K562 (cell line): ENCODE measurements at regions not wholly inside any gene's neighbourhood (a gene's known extent, or its start where the extent isn't known, plus 50 kb on each side); places are given as distances from the start of the nearest gene placed in this dataset.

Experiments
- ATAC-seq: fragments of 200-7000 bp; cut with Tn5 transposase; 3 replicates; pipeline ENCODE4 v1.9.1; 2020; ENCODE audit warnings: moderate library complexity
- BruUV-seq: library from RNA; stranded (reverse); fragments of 400-500 nt; replicated peaks from 2 replicates; lab custom pipeline; 2021; lab: Mats Ljungman, UMichigan
- CTCF ChIA-PET: fragments of 300-600 bp; formaldehyde crosslinking; extraction: SDS; loops from one replicate; lab custom pipeline; 2021; ENCODE audit warnings: low intra/inter-chr PET ratio; lab: Yijun Ruan, JAX
- POLR2A ChIA-PET: fragments of 300-600, 350-650 bp; sonication (Branson Sonifier 250); formaldehyde crosslinking; extraction: SDS; loops from one replicate; lab custom pipeline; 2021; ENCODE audit warnings: antibody characterized with exemption, inconsistent platforms; lab: Yijun Ruan, JAX
- DNase-seq, 4 experiments: peaks; one replicate each; pipeline versions ENCODE4 v3.0.0 to v3.0.0-alpha.2; 2011 to 2018; ENCODE audit warnings: low spot score in 3 of 4, mixed read lengths in 3 of 4; ENCODE audit errors: extremely low read depth in 1 of 4
- FAIRE-seq: peaks from 2 replicates; lab custom pipeline; 2011; peaks lifted over from hg19 to GRCh38; lab: Jason Lieb, UNC
- H2AFZ ChIP-seq: 2 replicates; pipeline ENCODE4 v1.6.0; 2011; ENCODE audit warnings: low read depth, low read length, control low read depth, inconsistent platforms
- H3K27ac ChIP-seq: fragments of 200-600 bp; 3 replicates; pipeline ENCODE4 v1.8.0; 2011; ENCODE audit warnings: low read depth, mild to moderate bottlenecking, control low read depth, inconsistent platforms, low read length, moderate library complexity, mixed read lengths; ENCODE audit errors: extremely low read depth
- H3K27me3 ChIP-seq, 2 experiments: fragments of 300-600 bp in 1 of 2; 2 replicates in 1 of 2; 3 replicates in 1 of 2; pipeline versions ENCODE4 v1.6.0 to v1.8.0; 2011; ENCODE audit warnings: inconsistent platforms in 2 of 2, low read length in 2 of 2, mild to moderate bottlenecking in 1 of 2, mixed read lengths in 1 of 2, moderate library complexity in 1 of 2; ENCODE audit not compliant: control insufficient read depth in 2 of 2, insufficient read depth in 2 of 2
- H3K36me3 ChIP-seq: fragments of 300-600 bp; 3 replicates; pipeline ENCODE4 v1.8.0; 2011; ENCODE audit warnings: mild to moderate bottlenecking, low read length, inconsistent platforms; ENCODE audit not compliant: control insufficient read depth, insufficient read depth
- H3K4me1 ChIP-seq, 2 experiments: fragments of 200-600 bp in 1 of 2; replicated peaks in 1 of 2; 2 replicates in 1 of 2; 3 replicates in 1 of 2; pipeline versions ENCODE4 v1.5.1 to v1.8.0; 2011; ENCODE audit warnings: inconsistent platforms in 2 of 2, low read length in 2 of 2, mild to moderate bottlenecking in 1 of 2, mixed read lengths in 1 of 2, moderate library complexity in 1 of 2; ENCODE audit not compliant: control insufficient read depth in 2 of 2, insufficient read depth in 2 of 2
- H3K4me2 ChIP-seq: 2 replicates; pipeline ENCODE4 v1.6.1; 2011; ENCODE audit warnings: low read length, control low read depth, inconsistent platforms, mixed read lengths; ENCODE audit not compliant: insufficient read depth
- H3K4me3 ChIP-seq: fragments of 200-600 bp; sonication (generic), shearing (Covaris generic); 2 replicates; pipeline ENCODE4 v1.5.1; 2016; ENCODE audit warnings: control low read depth, inconsistent platforms
- H3K79me2 ChIP-seq: fragments of 200-600 bp; 3 replicates; pipeline ENCODE4 v1.8.0; 2011; ENCODE audit warnings: low read length, inconsistent platforms; ENCODE audit not compliant: control insufficient read depth, insufficient read depth
- H3K9ac ChIP-seq, 2 experiments: 2 replicates each; pipeline versions ENCODE4 v1.6.0 to v1.6.1; 2011; ENCODE audit warnings: low read depth in 2 of 2, low read length in 2 of 2, control low read depth in 1 of 2, inconsistent platforms in 1 of 2, mild to moderate bottlenecking in 1 of 2, mixed read lengths in 1 of 2; ENCODE audit not compliant: insufficient read depth in 1 of 2
- H3K9me1 ChIP-seq: one replicate; pipeline ENCODE4 v1.6.0; 2011; ENCODE audit warnings: inconsistent platforms, mild to moderate bottlenecking, low read length, moderate library complexity; ENCODE audit not compliant: control insufficient read depth, insufficient read depth
- H3K9me3 ChIP-seq: replicated peaks from 2 replicates; pipeline ENCODE4 v1.5.1; 2011; ENCODE audit warnings: low read depth, low read length, inconsistent platforms; ENCODE audit not compliant: control insufficient read depth, insufficient read depth
- H4K20me1 ChIP-seq: replicated peaks from 2 replicates; pipeline ENCODE4 v1.6.1; 2011; ENCODE audit warnings: low read length, inconsistent platforms, mixed read lengths; ENCODE audit not compliant: control insufficient read depth, insufficient read depth
- CSDE1 ChIP-seq, 2 experiments: fragments of 450-650 bp; IDR thresholded peaks; 2 replicates each; pipeline ENCODE4 v1.6.1; 2016; ENCODE audit warnings: mild to moderate bottlenecking in 1 of 2
- ELK1 ChIP-seq: sonication (generic); formaldehyde crosslinking; IDR thresholded peaks from 2 replicates; pipeline ENCODE4 v1.8.1; 2022; ENCODE audit warnings: missing genetic modification reagents
- FOXJ3 ChIP-seq: sonication (generic); formaldehyde crosslinking; IDR thresholded peaks from 2 replicates; pipeline ENCODE4 v1.4.0; 2020; ENCODE audit warnings: mild to moderate bottlenecking, missing genetic modification reagents
- HEY1 ChIP-seq: fragments of 250-450 bp; sonication (Bioruptor Pico); IDR thresholded peaks from 2 replicates; pipeline ENCODE4 v1.5.0; 2020; ENCODE audit warnings: mild to moderate bottlenecking, moderate library complexity, borderline replicate concordance
- KDM2B ChIP-seq: fragments of 250-450 bp; sonication (Bioruptor Pico); IDR thresholded peaks from 2 replicates; pipeline ENCODE4 v1.8.0; 2021; ENCODE audit warnings: mild to moderate bottlenecking, moderate library complexity
- MTA3 ChIP-seq: fragments of 450-650 bp; formaldehyde crosslinking; IDR thresholded peaks from 2 replicates; pipeline ENCODE4 v1.6.1; 2017; ENCODE audit warnings: mild to moderate bottlenecking, borderline replicate concordance
- MXI1 ChIP-seq: IDR thresholded peaks from 2 replicates; pipeline ENCODE4 v1.6.1; 2011; ENCODE audit warnings: low read depth, mild to moderate bottlenecking, improper control_type of control experiment, low read length
- MYBL2 ChIP-seq, 2 experiments: fragments of 450-650 bp in 1 of 2; sonication (generic) in 1 of 2; formaldehyde crosslinking in 1 of 2; IDR thresholded peaks; 2 replicates each; pipeline versions ENCODE4 v1.6.1 to v1.8.1; 2017 to 2022; ENCODE audit warnings: borderline replicate concordance in 1 of 2, inconsistent platforms in 1 of 2, low read depth in 1 of 2, mild to moderate bottlenecking in 1 of 2, missing genetic modification reagents in 1 of 2, moderate library complexity in 1 of 2
- NR2F6 ChIP-seq: fragments of 450-650 bp; formaldehyde crosslinking; IDR thresholded peaks from 2 replicates; pipeline ENCODE4 v1.4.0; 2020; ENCODE audit warnings: mild to moderate bottlenecking
- POLR3G ChIP-seq: IDR thresholded peaks from 2 replicates; pipeline ENCODE4 v1.6.1; 2011; ENCODE audit not compliant: insufficient read length, insufficient replicate concordance; ENCODE audit errors: extremely low read depth
- SAFB2 ChIP-seq: fragments of 200-400 bp; formaldehyde crosslinking; IDR thresholded peaks from 2 replicates; pipeline ENCODE4 v1.6.1; 2018; ENCODE audit warnings: borderline replicate concordance, low read length, low read depth, moderate library complexity; ENCODE audit not compliant: severe bottlenecking
- SRF ChIP-seq, 2 experiments: fragments of 250-450, 450-650 bp in 1 of 2; sonication (Bioruptor Pico) in 1 of 2; sonication (generic) in 1 of 2; formaldehyde crosslinking; IDR thresholded peaks; 2 replicates each; pipeline versions ENCODE4 v1.5.0 to v1.5.1; 2020 to 2022; ENCODE audit warnings: mild to moderate bottlenecking in 1 of 2, missing genetic modification reagents in 1 of 2
- SRSF3 ChIP-seq: fragments of 200-400 bp; formaldehyde crosslinking; IDR thresholded peaks from 2 replicates; pipeline ENCODE4 v1.6.1; 2016; ENCODE audit warnings: mild to moderate bottlenecking, low read length, moderate library complexity; ENCODE audit not compliant: insufficient read depth
- ZNF175 ChIP-seq: fragments of 200-800 bp; sonication (Bioruptor generic); IDR thresholded peaks from 2 replicates; pipeline ENCODE4 v1.6.1; 2016; ENCODE audit warnings: low read depth, mild to moderate bottlenecking, missing genetic modification characterization, missing compliant biosample characterization
- ZNF589 ChIP-seq: fragments of 200-800 bp; sonication (Bioruptor generic); IDR thresholded peaks from 2 replicates; pipeline ENCODE4 v1.6.1; 2016; ENCODE audit warnings: low read depth, missing genetic modification characterization, missing compliant biosample characterization
- ZNF639 ChIP-seq, 2 experiments: fragments of 200-800 bp in 1 of 2; sonication (Bioruptor generic) in 1 of 2; sonication (generic) in 1 of 2; formaldehyde crosslinking in 1 of 2; IDR thresholded peaks in 1 of 2; conservative IDR thresholded peaks in 1 of 2; 2 replicates each; pipeline versions ENCODE4 v1.5.0 to v1.6.1; 2016 to 2020; ENCODE audit warnings: missing compliant biosample characterization in 1 of 2, missing genetic modification characterization in 1 of 2, missing genetic modification reagents in 1 of 2
- WGBS: fragments of 100-300 bp; shearing (Covaris generic); methylation state at CpG from one replicate; pipeline ENCODE4 v1.1.6; 2016; ENCODE audit warnings: low coverage, mixed read lengths; ENCODE audit not compliant: insufficient coverage; ENCODE audit errors: missing lambda C conversion rate; 5-methylcytosine and 5-hydroxymethylcytosine counted together
- in situ Hi-C: fragments of 300-500 bp; cut with MboI; formaldehyde crosslinking; loops from 4 replicates; pipeline ENCODE4 v1.15.0; 2018; ENCODE audit warnings: inconsistent platforms, mixed read lengths
- intact Hi-C: fragments of 100-400 bp; cut with micrococcal nuclease; formaldehyde crosslinking; loops from 2 replicates; pipeline ENCODE4 v1.14.2; 2022

- no peak for DNase-seq
- CTCF ChIA-PET: no interaction called here
- no TSS peak for BruUV-seq
- no peaks in the 10 kb centered on the region for H3K9me1 ChIP-seq
- H3K36me3 ChIP-seq: no peaks in the 10 kb centered on the region
- no peak for ATAC-seq
- no peak overlapping the region for H3K27ac ChIP-seq
- no peaks in the 10 kb centered on the region for H3K27me3 ChIP-seq
- no peak overlapping the region for H2AFZ ChIP-seq
- 0% methylated on average over 1 of the region's 1 CpG for WGBS
- H3K79me2 ChIP-seq: no peaks in the 10 kb centered on the region
- H3K9me3 ChIP-seq: no peaks in the 10 kb centered on the region
- intact Hi-C loops: no loop called here
- POLR2A ChIA-PET: no interaction called here
- in situ Hi-C loops: no loop called here
- no peak for FAIRE-seq
- no peaks in the 10 kb centered on the region for H4K20me1 ChIP-seq
- no peaks in the 10 kb centered on the region for H3K4me1 ChIP-seq
- no peak overlapping the region for H3K4me3 ChIP-seq
- no peak overlapping the region for H3K4me2 ChIP-seq
- no peak overlapping the region for H3K9ac ChIP-seq
- TF ChIP-seq FOXJ3: no peak
- TF ChIP-seq ZNF175 (CRISPR knock-in tag): no peak
- no peak for TF ChIP-seq ELK1 (CRISPR knock-in tag)
- TF ChIP-seq ZNF639 (CRISPR knock-in tag; conservative IDR thresholded peaks at IDR 0.05 in 1 of 2, IDR thresholded peaks at IDR 0.05 in 1 of 2): no peak
- no peak for TF ChIP-seq MYBL2 (IDR thresholded peaks at IDR 0.05; ENCODE audit: low read depth)
- no peak for TF ChIP-seq MYBL2 (CRISPR knock-in tag; IDR thresholded peaks at IDR 0.05; ENCODE audit: borderline replicate concordance)
- TF ChIP-seq MXI1: no peak
- no peak for TF ChIP-seq SRSF3
- TF ChIP-seq KDM2B: no peak
- no peak for TF ChIP-seq SAFB2
- TF ChIP-seq POLR3G: no peak
- no peak for TF ChIP-seq SRF (CRISPR knock-in tag; IDR thresholded peaks at IDR 0.05)
- TF ChIP-seq ZNF589 (CRISPR knock-in tag): no peak
- TF ChIP-seq CSDE1 (IDR thresholded peaks at IDR 0.05): no peak
- no peak for TF ChIP-seq MTA3
- TF ChIP-seq NR2F6 (CRISPR knock-in tag): no peak
- no peak for TF ChIP-seq HEY1 (CRISPR knock-in tag)
Observed at GRCh38 chr11:79610139-79610538, 169.3 kb upstream of the TENM4 start.
